B cell (primary cell): ENCODE measurements at regions not wholly inside any gene's neighbourhood (a gene's known extent, or its start where the extent isn't known, plus 50 kb on each side); places are given as distances from the start of the nearest gene placed in this dataset.
"Not testable (repeated sequence)": the region's sequence is repeated elsewhere in the genome, so short reads cannot be mapped to it uniquely, and the experiment has no call there.

Source experiments
- ATAC-seq: fragments of 200-7000 bp; cut with Tn5 transposase; one replicate; pipeline ENCODE4 v1.10.0; 2021; ENCODE audit warnings: low read depth, mild to moderate bottlenecking, moderate number of reproducible peaks, moderate library complexity
- CTCF ChIA-PET: fragments of 350-600 bp; sonication (Branson Sonifier 250); formaldehyde crosslinking; loops from one replicate; lab custom pipeline; 2021; ENCODE audit warnings: antibody characterized with exemption, inconsistent platforms; lab: Charles Lee
- POLR2A ChIA-PET: fragments of 350-600 bp; sonication (Branson Sonifier 250); formaldehyde crosslinking; loops from one replicate; lab custom pipeline; 2021; ENCODE audit warnings: antibody characterized with exemption; lab: Charles Lee
- DNase-seq: peaks from one replicate; pipeline ENCODE4 v3.0.0; 2013
- H2AFZ ChIP-seq: 2 replicates; pipeline ENCODE4 v1.6.1; 2012; ENCODE audit warnings: mild to moderate bottlenecking, low read depth, low read length; ENCODE audit not compliant: insufficient read depth, poor library complexity, severe bottlenecking
- H3K27ac ChIP-seq, 2 donors: 1 replicate in 1 of 2; 2 replicates in 1 of 2; pipeline ENCODE4 v1.5.1; 2012 to 2013; ENCODE audit warnings: low read length in 2 of 2, mild to moderate bottlenecking in 2 of 2, moderate library complexity in 1 of 2
- H3K27me3 ChIP-seq, 4 experiments: fragments of 200-600 bp in 1 of 4; sonication (generic) in 1 of 4; replicated peaks in 1 of 4; 1 replicate in 2 of 4; 2 replicates in 2 of 4; pipeline versions ENCODE4 v1.6.1 to v1.7.0; 2013 to 2016; ENCODE audit warnings: low read length in 3 of 4, mild to moderate bottlenecking in 2 of 4, mixed read lengths in 1 of 4, moderate library complexity in 1 of 4; ENCODE audit not compliant: insufficient read depth in 4 of 4, control insufficient read depth in 3 of 4; ENCODE audit errors: control extremely low read depth in 1 of 4
- H3K36me3 ChIP-seq, 2 experiments: replicated peaks in 1 of 2; 1 replicate in 1 of 2; 2 replicates in 1 of 2; pipeline versions ENCODE4 v1.6.1 to v1.7.1; 2013; ENCODE audit warnings: low read length in 1 of 2; ENCODE audit not compliant: insufficient read depth in 2 of 2, control insufficient read depth in 1 of 2; ENCODE audit errors: control extremely low read depth in 1 of 2, extremely low read depth in 1 of 2
- H3K4me1 ChIP-seq, 2 donors: fragments of 200-600 bp in 1 of 2; sonication (generic) in 1 of 2; 1 replicate in 1 of 2; 2 replicates in 1 of 2; pipeline versions ENCODE4 v1.5.1 to v1.6.1; 2013 to 2017; ENCODE audit warnings: low read length in 2 of 2; ENCODE audit not compliant: control insufficient read depth in 2 of 2, insufficient read depth in 2 of 2
- H3K4me2 ChIP-seq: replicated peaks from 2 replicates; pipeline ENCODE3; 2012; ENCODE audit warnings: mild to moderate bottlenecking, low read depth, low read length; ENCODE audit not compliant: poor library complexity, severe bottlenecking
- H3K4me3 ChIP-seq, 5 experiments: fragments of 200-600 bp in 1 of 5; sonication (generic) in 1 of 5; 1 replicate in 3 of 5; 2 replicates in 2 of 5; pipeline versions ENCODE4 v1.5.1 to v1.7.0; 2011 to 2016; ENCODE audit warnings: low read length in 4 of 5, mild to moderate bottlenecking in 4 of 5, low read depth in 2 of 5, control low read depth in 1 of 5, moderate library complexity in 1 of 5; ENCODE audit not compliant: insufficient read depth in 1 of 5; ENCODE audit errors: control extremely low read depth in 1 of 5, extremely low read depth in 1 of 5
- H3K79me2 ChIP-seq: fragments of 200-600 bp; sonication (generic); one replicate; pipeline ENCODE4 v1.6.0; 2016; ENCODE audit warnings: low read length; ENCODE audit not compliant: control insufficient read depth, insufficient read depth
- H3K9ac ChIP-seq: fragments of 200-600 bp; sonication (generic); 2 replicates; pipeline ENCODE4 v1.6.1; 2017; ENCODE audit warnings: mild to moderate bottlenecking, low read length, moderate library complexity
- H3K9me3 ChIP-seq, 3 donors: one replicate each; pipeline versions ENCODE4 v1.6.1 to v1.7.1; 2013; ENCODE audit warnings: low read length in 2 of 3; ENCODE audit not compliant: control insufficient read depth in 2 of 3, insufficient read depth in 1 of 3; ENCODE audit errors: control extremely low read depth in 1 of 3
- H4K20me1 ChIP-seq: 2 replicates; pipeline ENCODE4 v1.6.0; 2012; ENCODE audit warnings: mild to moderate bottlenecking, low read length; ENCODE audit not compliant: insufficient read depth, control insufficient read depth, poor library complexity, severe bottlenecking
- H3K27ac Mint-ChIP-seq: one replicate; pipeline ENCODE4 v1.8.0; 2021; ENCODE audit warnings: mixed read lengths
- H3K27me3 Mint-ChIP-seq: one replicate; pipeline ENCODE4 v1.8.0; 2021; ENCODE audit warnings: mixed read lengths
- H3K4me1 Mint-ChIP-seq: one replicate; pipeline ENCODE4 v1.8.0; 2021; ENCODE audit warnings: mixed read lengths
- H3K4me3 Mint-ChIP-seq: one replicate; pipeline ENCODE4 v1.8.0; 2021; ENCODE audit warnings: mixed read lengths
- H3K9me3 Mint-ChIP-seq: one replicate; pipeline ENCODE4 v1.8.0; 2022; ENCODE audit warnings: mixed read lengths; ENCODE audit not compliant: insufficient read depth
- CTCF ChIP-seq: fragments of 200-600 bp; IDR thresholded peaks from one replicate; pipeline ENCODE4 v1.8.0; 2022; ENCODE audit warnings: antibody characterized with exemption, mild to moderate bottlenecking
- EZH2 ChIP-seq: IDR thresholded peaks from 2 replicates; pipeline ENCODE4 v1.6.1; 2012; ENCODE audit warnings: borderline replicate concordance, low read depth, mild to moderate bottlenecking, moderate library complexity, low read length; ENCODE audit not compliant: insufficient read depth, poor library complexity, severe bottlenecking
- WGBS: methylation state at CpG from one replicate; pipeline ENCODE4 v1.1.5; 2013; ENCODE audit warnings: missing lambda C conversion rate; ENCODE audit not compliant: insufficient coverage; 5-methylcytosine and 5-hydroxymethylcytosine counted together
- intact Hi-C: fragments of 100-400 bp; cut with micrococcal nuclease; formaldehyde crosslinking; loops from one replicate; pipeline ENCODE4 v1.10.0; 2022

- ChIA-PET POLR2A (no interaction called here), CTCF (no interaction called here)
- peaks cover 0 to 6% of the 10 kb centered on the region in 2 donors for H3K4me1 ChIP-seq
- no peak overlapping the region for H3K27ac Mint-ChIP-seq
- intact Hi-C loops: no loop called here
- H3K9ac ChIP-seq: no peak overlapping the region
- DNase-seq (no peak), ATAC-seq (no peak)
- H3K36me3 ChIP-seq: no peaks in the 10 kb centered on the region
- H3K4me3 ChIP-seq: no peak overlapping the region
- H3K4me1 Mint-ChIP-seq: peaks cover 5% of the 10 kb centered on the region
- H3K4me2 ChIP-seq: no peak overlapping the region
- no peak overlapping the region for H3K27ac ChIP-seq
- H3K4me3 Mint-ChIP-seq: no peak overlapping the region
- H3K79me2 ChIP-seq: no peaks in the 10 kb centered on the region
- H3K27me3 ChIP-seq: peaks cover 0 to 5% (median 0%) of the 10 kb centered on the region in 4 experiments
- peaks cover 0 to 9% (median 0%) of the 10 kb centered on the region in 3 donors for H3K9me3 ChIP-seq
- H3K27me3 Mint-ChIP-seq: peaks cover 4% of the 10 kb centered on the region
- H3K9me3 Mint-ChIP-seq: peaks cover 4% of the 10 kb centered on the region
- 80% methylated on average over 4 of the region's 9 CpGs for WGBS
- TF ChIP-seq EZH2 (no peak), CTCF (no peak)
- H4K20me1 ChIP-seq: no peaks in the 10 kb centered on the region
- no peak overlapping the region for H2AFZ ChIP-seq
Observed at GRCh38 chr1:4133939-4134321, 233.9 kb upstream of the C1orf174 start.

- Histone ChIP-seq H3K27me3 (peaks cover 0 to 20% (median 5%) of the 10 kb centered on the region in 4 experiments), H3K9me3 (peaks cover 0 to 17% (median 0%) of the 10 kb centered on the region in 3 donors), H3K4me1 (peaks cover 0 to 13% of the 10 kb centered on the region in 2 donors)
- POLR2A ChIA-PET, intact Hi-C loops, H4K20me1 ChIP-seq, H3K4me3 Mint-ChIP-seq, H3K79me2 ChIP-seq, H3K9me3 Mint-ChIP-seq, H3K4me2 ChIP-seq, CTCF ChIA-PET, H3K4me1 Mint-ChIP-seq, H3K4me3 ChIP-seq, H2AFZ ChIP-seq, DNase-seq, ATAC-seq, H3K27ac ChIP-seq, H3K36me3 ChIP-seq, H3K9ac ChIP-seq, H3K27me3 Mint-ChIP-seq: not testable (repeated sequence)
- peak overlapping the region; percentile 28 for H3K27ac Mint-ChIP-seq
Observed at GRCh38 chr1:4135853-4136252, 235.8 kb upstream of the C1orf174 start.
